ENCODE measurements at regions not wholly inside any gene's neighbourhood (a gene's known extent, or its start where the extent isn't known, plus 50 kb on each side); places are given as distances from the start of the nearest gene placed in this dataset.

DNA sequence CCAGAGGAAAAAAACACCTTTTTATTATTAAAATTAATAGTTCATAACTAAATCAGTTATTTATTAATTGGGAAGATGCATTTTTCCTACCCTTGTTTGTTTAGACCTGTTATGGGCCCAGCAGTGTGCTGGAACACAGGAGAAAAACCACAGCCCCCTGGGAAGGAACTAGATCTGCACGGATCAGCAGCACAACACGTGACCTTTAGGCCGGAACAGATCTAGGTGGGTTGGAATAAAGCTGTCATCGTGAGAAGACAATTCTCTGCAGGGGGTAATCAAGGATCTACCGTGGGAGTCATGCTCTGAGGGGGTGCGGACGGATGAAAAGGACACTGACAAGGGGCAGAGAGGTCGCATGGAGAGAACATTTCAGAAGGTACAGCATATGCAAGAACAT lies 95.8 kb upstream of the SPATA31C2 start:
- DNase-seq: no peak
- intact Hi-C loops (cut with DNase I): no loop called here

DNA sequence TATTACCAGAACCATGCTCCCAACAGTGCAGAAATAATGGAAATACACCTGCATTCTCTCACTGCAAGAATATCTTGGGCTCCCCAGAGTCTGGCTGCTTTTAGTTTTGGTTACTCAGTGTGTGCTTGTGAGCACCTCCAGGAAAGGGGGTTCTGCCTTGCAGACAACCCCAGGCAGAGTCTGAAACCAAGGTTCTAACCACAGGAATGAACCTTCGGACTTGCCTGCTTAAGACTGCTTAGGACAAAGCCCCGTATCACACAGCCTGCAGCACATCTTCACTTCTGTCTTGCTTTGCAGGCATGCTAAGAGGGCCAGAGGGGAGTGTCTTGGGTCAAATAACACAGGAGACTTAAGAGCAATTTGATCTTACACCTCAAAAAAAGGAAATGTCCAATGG lies 94.8 kb upstream of the SPATA31C2 start:
- no peak for DNase-seq
- intact Hi-C loops (cut with DNase I): no loop called here

DNA sequence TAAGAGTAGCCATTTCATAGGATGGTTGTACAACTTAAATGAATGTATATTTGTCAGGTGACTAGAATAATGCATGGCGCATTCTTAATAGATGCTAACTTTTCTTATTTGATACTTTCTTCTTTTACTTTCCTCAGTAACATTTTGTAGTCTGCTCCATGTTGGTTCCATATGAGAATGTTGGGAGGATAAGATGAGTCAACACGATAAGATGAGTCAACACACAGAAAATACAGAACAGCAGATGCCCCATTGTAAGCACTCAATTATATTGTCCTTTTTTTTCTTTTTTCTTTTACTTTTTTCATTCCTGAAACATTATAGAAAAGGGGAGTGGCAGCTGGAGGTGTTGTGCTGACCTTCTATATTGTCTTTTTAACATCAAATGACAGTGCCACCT lies 92.3 kb upstream of the SPATA31C2 start:
- intact Hi-C loops (cut with DNase I): no loop called here
- DNase-seq: no peak

DNA sequence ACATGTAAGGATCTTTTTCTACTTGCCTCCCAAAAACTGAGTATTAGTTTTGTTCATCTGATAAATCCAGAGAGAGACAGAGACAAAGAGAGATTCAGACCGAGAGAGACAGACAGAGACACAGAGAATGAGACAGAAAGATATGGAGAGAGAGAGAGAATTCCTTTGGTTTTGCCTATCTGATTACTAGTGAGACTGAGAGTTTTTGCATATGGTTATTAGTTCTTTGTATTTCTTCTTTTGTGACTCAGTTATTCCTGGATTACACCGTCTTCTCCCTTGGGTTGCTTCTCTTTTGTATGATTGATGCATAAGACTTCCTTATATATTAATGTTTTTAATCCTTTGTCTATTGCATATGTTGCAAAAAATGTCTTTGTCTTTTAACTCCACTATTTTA lies 91.2 kb upstream of the SPATA31C2 start:
- intact Hi-C loops (cut with DNase I): no loop called here
- no peak for DNase-seq

DNA sequence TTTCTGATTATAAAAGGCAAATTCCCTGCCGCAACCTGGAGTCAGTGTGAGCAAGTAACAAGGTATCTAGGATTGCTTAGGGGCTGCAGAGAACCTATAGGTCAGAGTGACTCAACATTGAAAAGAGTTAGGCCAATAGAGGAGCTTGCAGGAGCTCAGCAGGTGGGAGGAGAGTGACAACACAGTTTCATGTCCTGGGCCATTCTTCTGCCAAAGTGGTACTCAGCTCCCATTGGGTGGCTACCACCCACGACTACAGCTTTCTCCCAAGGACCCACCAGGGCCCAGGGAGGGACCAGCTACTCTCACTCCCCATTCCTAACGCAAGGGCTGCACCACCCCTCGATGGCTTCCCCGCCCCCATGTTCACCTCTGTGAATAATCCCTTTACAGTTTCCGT lies 86.7 kb upstream of the SPATA31C2 start:
- intact Hi-C loops (cut with DNase I): no loop called here
- no peak for DNase-seq

DNA sequence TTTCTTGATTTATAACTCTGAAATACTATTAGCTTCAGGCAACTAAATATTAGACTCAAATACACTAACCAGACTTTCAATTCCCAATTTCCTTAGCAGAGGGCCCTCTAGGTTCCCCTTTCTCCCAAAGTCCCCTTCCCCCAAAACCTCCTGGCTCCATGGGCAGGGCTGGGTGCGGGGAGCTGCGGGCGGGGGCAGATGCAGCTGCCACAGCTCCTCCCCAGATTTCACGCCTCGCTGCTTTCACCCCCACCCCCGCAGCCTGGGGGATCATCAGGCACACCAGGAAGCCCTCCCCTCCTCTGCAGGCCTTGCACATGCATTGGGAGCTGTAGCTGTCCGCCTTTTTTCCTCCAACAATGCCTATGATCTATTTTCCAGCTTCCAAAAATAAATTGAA lies 82.8 kb upstream of the SPATA31C2 start:
- DNase-seq: no peak
- intact Hi-C loops (cut with DNase I): no loop called here

DNA sequence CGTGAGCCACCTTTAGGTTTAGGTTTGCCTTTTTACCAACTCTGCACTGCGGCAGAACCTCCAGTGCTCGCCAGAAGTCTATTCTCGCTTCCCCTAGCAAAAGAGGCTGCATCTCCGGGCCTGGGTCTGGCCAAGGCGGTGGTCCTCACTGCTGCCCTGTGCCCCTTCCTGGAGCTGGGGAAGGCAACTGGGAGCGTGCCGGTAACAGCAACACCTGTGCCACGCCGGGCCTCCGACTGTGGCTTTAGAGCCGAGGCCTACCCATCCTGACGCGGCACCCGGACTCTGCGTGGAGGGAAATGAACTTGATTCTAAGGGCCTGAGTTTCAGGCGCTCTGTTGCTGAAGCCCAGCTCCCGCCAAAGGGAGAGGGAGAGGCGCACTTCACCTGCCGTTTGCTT lies 82.4 kb upstream of the SPATA31C2 start:
- DNase-seq: no peak
- intact Hi-C loops (cut with DNase I): no loop called here

DNA sequence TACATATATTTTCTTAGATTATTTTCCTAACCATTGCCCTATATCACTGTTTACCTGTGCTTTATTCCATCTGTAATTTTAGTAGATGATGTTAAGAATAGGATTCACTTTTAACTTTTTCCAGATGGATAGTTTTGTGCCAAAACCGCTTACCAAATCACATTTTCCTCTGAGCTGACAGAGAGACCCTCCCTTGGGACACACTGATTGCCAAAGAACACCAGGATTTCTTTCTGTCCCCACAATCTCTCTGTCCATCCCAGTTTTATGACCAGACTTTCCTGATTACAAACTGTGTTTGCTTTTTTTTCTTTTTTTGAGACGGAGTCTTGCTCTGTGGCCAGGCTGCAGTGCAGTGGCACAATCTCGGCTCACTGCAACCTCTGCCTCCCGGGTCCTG lies 81.3 kb upstream of the SPATA31C2 start:
- intact Hi-C loops (cut with DNase I): no loop called here
- DNase-seq: no peak

DNA sequence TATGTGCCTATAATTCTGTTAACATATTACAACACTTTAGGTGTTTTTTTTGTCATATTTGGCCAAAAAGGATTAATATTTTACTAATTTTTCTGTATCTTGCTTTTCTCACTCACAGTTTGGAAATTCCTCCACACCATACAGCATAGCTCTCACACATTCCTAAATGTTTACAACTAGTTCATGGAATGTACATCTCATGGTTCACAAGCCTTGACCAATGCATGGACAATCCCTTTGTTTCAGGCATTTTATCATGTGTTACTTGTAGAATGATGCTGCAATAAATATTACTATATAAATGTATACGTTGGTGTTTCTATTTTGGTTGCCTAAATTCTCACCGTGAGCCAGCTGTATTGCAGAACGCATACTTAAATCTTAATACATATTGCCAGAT lies 80.5 kb upstream of the SPATA31C2 start:
- no peak for DNase-seq
- intact Hi-C loops (cut with DNase I): no loop called here

DNA sequence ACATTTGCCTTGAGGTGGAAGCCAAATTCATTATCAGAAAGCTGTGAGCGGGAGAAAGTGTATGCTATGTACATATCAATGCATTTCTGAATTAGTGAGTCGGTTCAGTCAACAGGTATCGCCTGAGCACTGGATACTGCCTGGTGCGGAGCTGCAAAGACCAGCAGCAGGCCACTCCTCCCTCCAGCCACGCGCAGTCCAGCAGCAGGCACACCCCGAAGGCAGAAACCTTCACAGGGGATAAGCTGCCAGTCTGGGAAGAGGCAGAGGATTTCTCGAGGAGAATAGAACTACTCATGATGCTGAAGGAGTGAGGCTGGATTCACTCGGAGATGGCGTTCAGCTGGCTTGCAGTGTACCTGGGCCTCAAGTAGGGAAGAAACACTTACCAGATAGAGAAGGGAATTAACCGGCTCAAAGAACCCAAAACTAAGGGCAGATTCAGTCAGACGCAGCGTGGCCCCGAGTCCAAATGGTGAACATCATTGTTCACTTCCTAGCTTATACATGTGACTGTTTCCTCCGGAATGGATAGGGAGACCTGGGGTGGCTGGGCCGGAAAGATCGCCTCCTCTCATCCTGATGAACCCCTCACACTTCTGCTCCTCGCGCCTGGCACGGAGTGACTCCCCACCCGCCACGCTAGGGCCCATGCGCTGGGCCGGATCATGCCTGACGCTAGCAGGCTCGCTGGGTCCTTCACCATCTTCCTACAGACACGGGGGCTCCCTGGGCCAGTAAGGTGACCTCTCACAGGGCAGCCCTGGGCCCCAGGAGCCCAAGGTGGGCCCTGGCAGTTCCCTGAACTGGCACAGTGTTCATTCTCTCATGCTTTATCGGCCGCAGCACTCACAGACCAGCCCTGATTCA lies 78.1 kb upstream of the SPATA31C2 start:
- peak in 1 of 10 donors; percentile 72 for DNase-seq
- intact Hi-C loops (cut with DNase I): no loop called here

DNA sequence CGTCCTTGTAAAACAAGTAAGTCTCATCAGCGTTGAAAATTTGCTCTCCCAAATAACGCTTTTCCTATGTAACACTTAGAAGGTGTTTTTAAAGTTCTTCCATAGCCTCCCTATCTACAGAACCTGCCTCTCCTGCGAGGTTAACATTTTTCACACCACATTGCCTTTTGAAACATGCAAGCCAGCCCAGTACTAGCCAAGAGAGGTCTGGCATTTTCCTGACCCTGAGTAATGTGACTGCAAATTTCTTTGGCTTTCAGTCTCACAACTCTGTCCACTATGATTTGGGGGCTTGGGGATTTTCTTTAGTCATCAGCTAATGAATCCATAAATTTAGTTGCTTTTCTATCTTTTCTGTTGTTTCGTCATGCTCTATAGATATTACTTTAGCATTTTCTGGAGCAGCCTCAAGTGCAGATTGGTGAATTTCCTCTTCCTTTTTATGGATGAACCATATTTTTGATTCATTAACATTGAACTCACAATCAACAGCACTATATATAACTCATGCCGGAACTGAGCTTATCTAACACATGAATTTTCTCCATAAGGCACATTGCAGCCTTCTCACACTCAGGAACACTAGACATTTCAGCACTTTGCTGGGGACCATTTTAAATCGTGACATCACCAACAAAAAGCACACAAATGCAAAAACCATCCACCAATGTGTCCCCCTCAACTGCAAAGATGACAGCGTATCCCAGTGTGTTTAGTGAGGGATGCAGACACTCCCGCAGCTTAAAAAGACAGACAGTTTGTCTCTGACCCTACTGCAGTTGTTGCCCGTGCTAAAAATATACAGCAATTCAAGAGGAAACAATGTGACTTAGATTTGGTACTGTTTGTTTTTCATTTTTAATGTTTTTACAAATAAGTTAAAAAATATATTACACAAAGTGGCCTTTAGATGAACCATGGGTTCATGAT lies 77.2 kb upstream of the SPATA31C2 start:
- no peak for DNase-seq

DNA sequence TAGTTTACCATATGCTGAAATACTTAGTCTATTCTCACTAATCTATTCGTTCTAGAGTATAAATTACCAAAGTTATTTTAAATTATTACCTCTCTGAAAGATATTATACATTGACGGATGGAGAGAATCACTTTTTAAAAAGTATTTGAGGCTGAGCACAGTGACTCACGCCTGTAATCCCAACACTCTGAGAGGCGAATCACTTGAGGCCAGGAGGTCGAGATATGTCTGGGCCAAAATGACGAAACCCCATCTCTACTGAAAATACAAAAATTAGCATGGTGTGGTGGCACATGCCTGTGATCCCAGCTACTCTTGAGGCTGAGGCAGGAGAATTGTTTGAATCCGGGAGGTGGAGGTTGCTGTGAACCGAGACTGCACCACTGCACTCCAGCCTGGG lies 64.0 kb upstream of the SPATA31C2 start:
- DNase-seq: no peak
- intact Hi-C loops (cut with DNase I): no loop called here

More for the DNA sequence above, 77.2 kb upstream of the SPATA31C2 start:
- intact Hi-C loops (cut with DNase I): no loop called here

DNA sequence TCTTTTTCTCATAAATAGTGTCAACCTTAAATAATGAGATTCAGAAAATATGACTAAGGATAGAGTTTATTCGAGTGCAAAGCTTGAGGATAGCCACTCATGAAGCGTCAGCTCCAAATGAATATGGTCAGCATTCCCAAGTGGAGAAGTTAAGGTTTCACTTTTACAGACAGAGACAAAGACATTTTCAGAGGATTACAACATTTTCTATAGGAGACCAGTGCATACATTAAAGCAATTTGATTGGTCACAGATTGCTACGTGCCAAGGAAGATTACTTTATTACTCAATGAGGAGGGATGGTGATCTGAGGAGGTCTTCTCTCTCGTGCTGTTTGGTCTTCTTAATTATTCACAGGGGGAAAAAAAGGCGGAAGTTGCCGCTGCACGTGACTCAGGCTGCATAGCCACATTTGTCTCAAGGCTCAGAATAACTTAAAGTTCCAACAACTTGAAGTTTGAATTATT lies 60.1 kb upstream of the SPATA31C2 start:
- DNase-seq: no peak

DNA sequence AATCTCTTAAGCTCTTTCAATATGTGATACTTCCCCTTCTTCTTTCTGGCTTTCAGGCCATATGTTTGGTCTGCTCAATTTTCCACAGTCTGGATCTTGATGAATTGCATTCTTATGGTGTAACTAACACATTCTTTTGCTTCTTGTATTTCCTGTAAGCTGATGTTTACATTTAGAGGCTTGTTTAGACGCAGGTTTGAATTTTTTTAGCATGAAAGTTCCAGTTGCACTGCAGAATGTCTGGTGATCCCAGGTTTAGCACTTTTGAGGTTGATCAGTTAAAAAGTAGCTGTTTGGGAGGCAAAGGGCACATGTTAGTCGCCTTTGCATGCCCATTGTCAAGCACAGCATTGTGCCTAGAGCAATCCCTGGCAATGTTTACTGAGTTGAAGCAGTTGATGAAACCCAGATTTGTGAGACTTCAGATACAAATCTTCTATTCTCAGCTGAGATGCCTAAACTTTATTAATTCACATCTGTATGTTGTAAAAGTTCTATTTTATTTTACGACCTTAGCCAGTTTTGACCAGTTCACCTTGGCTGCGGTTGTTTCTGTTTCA lies 59.6 kb upstream of the SPATA31C2 start:
- no peak for DNase-seq
- intact Hi-C loops (cut with DNase I): no loop called here

More for the DNA sequence above, 60.1 kb upstream of the SPATA31C2 start:
- intact Hi-C loops (cut with DNase I): no loop called here

DNA sequence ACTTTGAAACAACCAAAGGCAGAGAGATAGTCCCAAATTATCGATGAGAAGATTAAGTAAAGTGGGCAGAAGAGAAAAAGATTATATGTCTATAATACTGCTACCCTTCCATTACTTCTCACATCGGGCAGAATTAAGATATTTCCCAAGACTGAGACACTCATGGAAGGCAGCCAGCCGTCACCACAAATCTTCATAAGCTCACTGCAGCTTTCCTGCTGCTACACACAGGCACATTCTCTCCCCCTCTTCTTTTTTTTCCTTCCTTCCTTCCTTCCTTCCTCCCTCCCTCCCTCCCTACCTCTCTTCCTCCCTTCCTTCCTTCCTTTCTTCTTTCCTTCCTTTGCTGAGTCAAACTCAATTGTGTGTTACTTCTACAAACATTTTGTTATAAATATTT lies 58.7 kb upstream of the SPATA31C2 start:
- no peak for DNase-seq
- intact Hi-C loops (cut with DNase I): no loop called here

DNA sequence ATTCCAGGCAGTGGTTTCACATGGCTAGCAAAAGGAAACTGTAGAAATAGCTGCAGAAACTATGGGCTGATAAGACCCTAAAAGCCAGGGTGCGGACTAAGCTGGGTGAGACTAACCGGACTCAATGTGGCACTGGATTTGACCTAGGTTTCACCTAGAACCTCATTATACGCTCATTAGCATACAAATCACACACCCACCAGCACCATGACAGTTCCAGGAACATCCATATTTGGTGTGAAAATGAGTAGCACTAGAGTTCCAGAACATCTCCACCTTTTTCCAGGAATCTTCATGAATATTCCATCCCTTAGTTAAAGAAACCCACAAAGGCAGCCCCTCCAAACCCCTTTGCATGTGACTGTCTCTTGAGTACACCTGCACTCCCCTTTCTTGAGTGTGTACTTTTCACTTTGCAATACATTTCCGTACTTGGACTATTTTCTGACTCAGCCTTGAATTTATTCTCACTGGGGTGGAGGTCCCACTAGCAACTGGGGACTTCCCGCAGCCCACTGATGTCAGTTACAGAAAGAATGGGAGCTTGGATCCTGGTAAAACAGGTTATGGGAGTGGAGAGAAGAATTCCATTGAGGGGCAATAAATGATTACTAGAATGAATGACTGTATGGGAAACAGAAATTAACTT lies 58.0 kb upstream of the SPATA31C2 start:
- intact Hi-C loops (cut with DNase I): no loop called here
- no peak for DNase-seq

DNA sequence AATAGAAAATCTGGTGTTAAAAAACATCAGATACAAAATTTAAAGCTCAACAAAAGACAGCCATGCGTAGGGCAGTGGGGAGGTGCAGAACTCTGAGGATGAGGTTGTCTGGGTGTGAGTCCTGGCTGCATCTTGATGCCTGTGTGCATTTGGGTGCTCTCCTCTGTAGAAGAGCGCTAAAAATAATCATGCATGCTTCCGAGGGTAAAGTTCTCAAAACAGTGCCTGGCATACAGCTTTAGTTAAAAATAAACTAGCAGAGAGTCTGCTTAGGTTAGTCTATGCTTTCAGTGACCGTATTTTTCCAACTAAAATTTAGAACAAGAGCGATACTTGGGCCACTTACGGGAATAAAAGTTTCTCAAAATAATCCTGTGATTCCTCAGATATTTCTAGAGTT lies 55.5 kb upstream of the SPATA31C2 start:
- no peak for DNase-seq
- intact Hi-C loops (cut with DNase I): no loop called here

DNA sequence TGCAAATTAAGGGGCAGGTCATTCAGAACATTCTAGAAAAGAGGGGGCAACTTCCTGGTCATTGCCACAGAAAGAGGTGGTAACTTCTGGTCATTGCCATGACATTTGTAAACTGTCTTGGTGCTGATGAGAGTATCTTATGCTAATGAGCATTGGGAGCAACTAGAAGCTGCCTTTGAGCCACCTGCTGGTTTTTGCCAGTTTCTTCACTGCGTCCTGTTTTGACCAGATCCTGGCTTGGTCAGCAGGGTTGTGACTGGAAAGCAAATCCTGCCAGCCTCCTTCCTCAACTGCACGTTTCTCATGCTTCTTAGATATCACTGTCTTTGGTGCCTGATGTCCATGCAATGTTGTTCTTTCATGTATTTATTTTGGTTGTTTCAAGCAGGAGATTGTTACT lies 53.2 kb upstream of the SPATA31C2 start:
- DNase-seq: no peak
- intact Hi-C loops (cut with DNase I): no loop called here

DNA sequence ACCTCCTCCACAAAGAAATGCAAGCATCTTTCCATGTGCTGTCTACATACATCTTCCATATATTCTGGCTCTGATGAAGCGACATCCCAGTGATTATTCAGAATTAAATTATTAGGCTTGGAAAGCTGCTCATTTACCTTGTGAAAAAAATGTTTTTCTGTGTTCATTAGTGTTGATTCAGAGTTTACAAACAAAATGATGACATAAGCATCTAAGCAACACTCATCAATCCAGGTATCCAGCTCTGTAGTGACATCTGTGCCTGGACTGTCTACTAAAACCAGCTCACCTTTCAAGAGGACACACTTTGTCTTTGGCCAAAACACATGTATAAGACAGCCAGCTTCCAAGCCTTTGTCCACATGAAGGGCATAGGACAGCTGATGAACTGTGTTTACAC lies 51.1 kb upstream of the SPATA31C2 start:
- intact Hi-C loops (cut with DNase I): no loop called here
- no peak for DNase-seq

Measured in posterior cingulate gyrus (tissue), 11 donors.